Neural cell (in vitro differentiated cells): ENCODE measurements at regions not wholly inside any gene's neighbourhood (a gene's known extent, or its start where the extent isn't known, plus 50 kb on each side); places are given as distances from the start of the nearest gene placed in this dataset.

Experiments
- H2AFZ ChIP-seq: fragments of 200-600, 300-800 bp; sonication (generic), shearing (Covaris generic); 2 replicates; pipeline ENCODE4 v1.6.0; 2014; ENCODE audit warnings: low read depth, mild to moderate bottlenecking, antibody characterized with exemption, low read length, moderate library complexity
- H3F3A ChIP-seq: fragments of 200-600 bp; shearing (Covaris generic); 2 replicates; pipeline ENCODE4 v1.6.1; 2016; ENCODE audit warnings: mild to moderate bottlenecking, moderate library complexity, mixed read lengths, antibody characterized with exemption, low read length; ENCODE audit not compliant: insufficient read depth, poor library complexity, severe bottlenecking
- H3K27ac ChIP-seq: fragments of 200-600, 300-800 bp; sonication (generic), shearing (Covaris generic); 2 replicates; pipeline ENCODE4 v1.5.1; 2014; ENCODE audit warnings: mild to moderate bottlenecking, low read length, moderate library complexity
- H3K27me3 ChIP-seq: fragments of 300-800, 200-600 bp; sonication (generic), shearing (Covaris generic); 2 replicates; pipeline ENCODE4 v1.6.0; 2014; ENCODE audit warnings: mild to moderate bottlenecking, low read depth, low read length, moderate library complexity; ENCODE audit not compliant: insufficient read depth
- H3K36me3 ChIP-seq: fragments of 300-800, 200-600 bp; sonication (generic), shearing (Covaris generic); 2 replicates; pipeline ENCODE4 v1.5.1; 2014; ENCODE audit warnings: mild to moderate bottlenecking, antibody characterized with exemption, low read length, moderate library complexity; ENCODE audit not compliant: insufficient read depth
- H3K4me2 ChIP-seq: fragments of 300-800, 200-600 bp; sonication (generic), shearing (Covaris generic); 2 replicates; pipeline ENCODE4 v1.6.0; 2014; ENCODE audit warnings: mild to moderate bottlenecking, low read length
- H3K4me3 ChIP-seq: fragments of 300-800, 200-600 bp; sonication (generic), shearing (Covaris generic); 2 replicates; pipeline ENCODE4 v1.5.1; 2014; ENCODE audit warnings: mild to moderate bottlenecking, low read length, moderate library complexity
- H3K79me2 ChIP-seq: fragments of 200-600 bp; shearing (Covaris generic); replicated peaks from 2 replicates; pipeline ENCODE4 v1.6.0; 2014; ENCODE audit warnings: mild to moderate bottlenecking, low read length, moderate library complexity; ENCODE audit not compliant: insufficient read depth
- H3K9ac ChIP-seq: fragments of 300-800, 200-600 bp; sonication (generic), shearing (Covaris generic); 2 replicates; pipeline ENCODE4 v1.6.1; 2016; ENCODE audit warnings: mild to moderate bottlenecking, low read length, mixed read lengths
- H3K9me2 ChIP-seq: fragments of 200-600 bp; shearing (Covaris generic); 2 replicates; pipeline ENCODE4 v1.6.1; 2016; ENCODE audit warnings: mild to moderate bottlenecking, low read length, mixed read lengths; ENCODE audit not compliant: insufficient read depth
- H3K9me3 ChIP-seq: fragments of 200-600, 300-800 bp; sonication (generic), shearing (Covaris generic); 2 replicates; pipeline ENCODE4 v1.6.1; 2016; ENCODE audit warnings: mild to moderate bottlenecking, mixed run types, low read length, moderate library complexity, mixed read lengths
- H4K20me1 ChIP-seq: fragments of 200-600 bp; shearing (Covaris generic); 2 replicates; pipeline ENCODE4 v1.6.1; 2016; ENCODE audit warnings: mild to moderate bottlenecking, mixed run types; ENCODE audit not compliant: insufficient read depth
- EP300 ChIP-seq: fragments of 450-650 bp; conservative IDR thresholded peaks from 2 replicates; pipeline ENCODE4 v1.6.1; 2014; ENCODE audit warnings: antibody characterized with exemption, mild to moderate bottlenecking, moderate library complexity; ENCODE audit not compliant: poor library complexity, severe bottlenecking
- EZH2 ChIP-seq: fragments of 200-600, 300-800 bp; shearing (Covaris generic), sonication (generic); IDR thresholded peaks from 2 replicates; pipeline ENCODE4 v1.6.1; 2014; ENCODE audit warnings: antibody characterized with exemption, low read length, borderline replicate concordance, mild to moderate bottlenecking; ENCODE audit not compliant: insufficient read depth, poor library complexity, severe bottlenecking
- MXI1 ChIP-seq: fragments of 450-650 bp; conservative IDR thresholded peaks from 2 replicates; pipeline ENCODE4 v1.6.1; 2014; ENCODE audit warnings: antibody characterized with exemption, mild to moderate bottlenecking; ENCODE audit not compliant: poor library complexity, severe bottlenecking
- POLR2AphosphoS5 ChIP-seq: IDR thresholded peaks from 2 replicates; pipeline ENCODE4 v1.6.1; 2012
- RAD21 ChIP-seq: fragments of 450-650 bp; conservative IDR thresholded peaks from 2 replicates; pipeline ENCODE4 v1.6.1; 2014; ENCODE audit warnings: antibody characterized with exemption, mild to moderate bottlenecking, moderate library complexity
- SMC3 ChIP-seq: fragments of 450-650 bp; conservative IDR thresholded peaks from 2 replicates; pipeline ENCODE4 v1.6.1; 2014; ENCODE audit warnings: antibody characterized with exemption, mild to moderate bottlenecking, moderate library complexity; ENCODE audit not compliant: poor library complexity
- TAF1 ChIP-seq: IDR thresholded peaks from 2 replicates; pipeline ENCODE4 v1.6.1; 2012; ENCODE audit warnings: low read depth
- TF ChIP-seq, protein P1 (sequence below): IDR thresholded peaks from 2 replicates; pipeline ENCODE4 v1.6.1; 2012; ENCODE audit warnings: borderline replicate concordance
- TF ChIP-seq, protein P2 (sequence below): fragments of 450-650 bp; IDR thresholded peaks from 2 replicates; pipeline ENCODE4 v1.5.1; 2014; ENCODE audit warnings: antibody characterized with exemption, mild to moderate bottlenecking, moderate library complexity; ENCODE audit not compliant: poor library complexity, severe bottlenecking

DNA sequence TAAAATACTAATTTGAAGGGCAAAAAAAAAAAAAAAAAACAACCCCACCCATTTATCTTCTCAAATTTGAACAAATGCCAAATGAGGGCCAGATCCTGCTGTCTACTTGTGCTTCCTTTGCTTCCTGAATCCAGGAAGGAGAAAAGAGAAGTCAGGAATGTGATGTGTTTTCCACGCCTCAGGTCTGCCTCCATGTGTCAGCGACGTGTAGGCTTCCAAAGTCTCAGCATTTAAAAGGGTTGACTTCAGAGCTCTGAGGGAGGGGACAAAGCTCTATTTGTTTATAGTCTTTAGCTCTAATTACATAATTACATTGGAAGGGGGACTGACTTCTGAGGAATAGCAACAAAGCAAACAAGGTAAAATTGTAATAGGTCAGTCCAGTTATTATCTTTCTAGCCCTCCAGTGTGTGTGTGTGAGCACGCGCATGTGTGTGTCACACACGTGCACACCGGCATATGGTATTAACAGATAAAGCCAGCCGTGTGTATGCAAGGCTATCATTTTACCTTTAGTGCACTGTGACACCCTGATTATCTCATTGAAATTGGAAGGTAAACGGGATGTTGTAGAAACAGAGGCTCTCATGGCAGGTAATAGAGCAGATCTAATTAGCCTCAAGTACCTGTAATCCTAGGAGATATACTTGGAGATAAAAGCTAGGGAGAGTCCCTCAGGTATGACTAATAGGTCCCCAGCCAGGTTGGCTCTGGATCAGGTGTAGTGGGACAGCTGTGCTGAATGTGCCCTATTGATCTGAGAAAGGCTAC, 911.4 kb upstream of the ZEB2 start:
- H3K27me3 ChIP-seq, result no peaks in the 10 kb centered on the region
- H3K79me2 ChIP-seq, result no peaks in the 10 kb centered on the region
- H3K9me3 ChIP-seq, result no peaks in the 10 kb centered on the region
- peaks cover under 1% of the 10 kb centered on the region for H3K9me2 ChIP-seq
- no peaks in the 10 kb centered on the region for H3F3A ChIP-seq
- TF ChIP-seq EP300 (no peak), MXI1 (no peak), RAD21 (no peak), POLR2AphosphoS5 (no peak), TAF1 (no peak), SMC3 (no peak), EZH2 (no peak)
- TF ChIP-seq, protein P1, sequence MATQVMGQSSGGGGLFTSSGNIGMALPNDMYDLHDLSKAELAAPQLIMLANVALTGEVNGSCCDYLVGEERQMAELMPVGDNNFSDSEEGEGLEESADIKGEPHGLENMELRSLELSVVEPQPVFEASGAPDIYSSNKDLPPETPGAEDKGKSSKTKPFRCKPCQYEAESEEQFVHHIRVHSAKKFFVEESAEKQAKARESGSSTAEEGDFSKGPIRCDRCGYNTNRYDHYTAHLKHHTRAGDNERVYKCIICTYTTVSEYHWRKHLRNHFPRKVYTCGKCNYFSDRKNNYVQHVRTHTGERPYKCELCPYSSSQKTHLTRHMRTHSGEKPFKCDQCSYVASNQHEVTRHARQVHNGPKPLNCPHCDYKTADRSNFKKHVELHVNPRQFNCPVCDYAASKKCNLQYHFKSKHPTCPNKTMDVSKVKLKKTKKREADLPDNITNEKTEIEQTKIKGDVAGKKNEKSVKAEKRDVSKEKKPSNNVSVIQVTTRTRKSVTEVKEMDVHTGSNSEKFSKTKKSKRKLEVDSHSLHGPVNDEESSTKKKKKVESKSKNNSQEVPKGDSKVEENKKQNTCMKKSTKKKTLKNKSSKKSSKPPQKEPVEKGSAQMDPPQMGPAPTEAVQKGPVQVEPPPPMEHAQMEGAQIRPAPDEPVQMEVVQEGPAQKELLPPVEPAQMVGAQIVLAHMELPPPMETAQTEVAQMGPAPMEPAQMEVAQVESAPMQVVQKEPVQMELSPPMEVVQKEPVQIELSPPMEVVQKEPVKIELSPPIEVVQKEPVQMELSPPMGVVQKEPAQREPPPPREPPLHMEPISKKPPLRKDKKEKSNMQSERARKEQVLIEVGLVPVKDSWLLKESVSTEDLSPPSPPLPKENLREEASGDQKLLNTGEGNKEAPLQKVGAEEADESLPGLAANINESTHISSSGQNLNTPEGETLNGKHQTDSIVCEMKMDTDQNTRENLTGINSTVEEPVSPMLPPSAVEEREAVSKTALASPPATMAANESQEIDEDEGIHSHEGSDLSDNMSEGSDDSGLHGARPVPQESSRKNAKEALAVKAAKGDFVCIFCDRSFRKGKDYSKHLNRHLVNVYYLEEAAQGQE, result no peak
- TF ChIP-seq, protein P2, sequence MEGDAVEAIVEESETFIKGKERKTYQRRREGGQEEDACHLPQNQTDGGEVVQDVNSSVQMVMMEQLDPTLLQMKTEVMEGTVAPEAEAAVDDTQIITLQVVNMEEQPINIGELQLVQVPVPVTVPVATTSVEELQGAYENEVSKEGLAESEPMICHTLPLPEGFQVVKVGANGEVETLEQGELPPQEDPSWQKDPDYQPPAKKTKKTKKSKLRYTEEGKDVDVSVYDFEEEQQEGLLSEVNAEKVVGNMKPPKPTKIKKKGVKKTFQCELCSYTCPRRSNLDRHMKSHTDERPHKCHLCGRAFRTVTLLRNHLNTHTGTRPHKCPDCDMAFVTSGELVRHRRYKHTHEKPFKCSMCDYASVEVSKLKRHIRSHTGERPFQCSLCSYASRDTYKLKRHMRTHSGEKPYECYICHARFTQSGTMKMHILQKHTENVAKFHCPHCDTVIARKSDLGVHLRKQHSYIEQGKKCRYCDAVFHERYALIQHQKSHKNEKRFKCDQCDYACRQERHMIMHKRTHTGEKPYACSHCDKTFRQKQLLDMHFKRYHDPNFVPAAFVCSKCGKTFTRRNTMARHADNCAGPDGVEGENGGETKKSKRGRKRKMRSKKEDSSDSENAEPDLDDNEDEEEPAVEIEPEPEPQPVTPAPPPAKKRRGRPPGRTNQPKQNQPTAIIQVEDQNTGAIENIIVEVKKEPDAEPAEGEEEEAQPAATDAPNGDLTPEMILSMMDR, result no peak
- no peak overlapping the region for H3K4me2 ChIP-seq
- no peaks in the 10 kb centered on the region for H4K20me1 ChIP-seq
- H3K27ac ChIP-seq, result no peak overlapping the region
- no peak overlapping the region for H2AFZ ChIP-seq
- H3K36me3 ChIP-seq, result no peaks in the 10 kb centered on the region
- H3K9ac ChIP-seq, result no peak overlapping the region
- H3K4me3 ChIP-seq, result no peak overlapping the region

DNA sequence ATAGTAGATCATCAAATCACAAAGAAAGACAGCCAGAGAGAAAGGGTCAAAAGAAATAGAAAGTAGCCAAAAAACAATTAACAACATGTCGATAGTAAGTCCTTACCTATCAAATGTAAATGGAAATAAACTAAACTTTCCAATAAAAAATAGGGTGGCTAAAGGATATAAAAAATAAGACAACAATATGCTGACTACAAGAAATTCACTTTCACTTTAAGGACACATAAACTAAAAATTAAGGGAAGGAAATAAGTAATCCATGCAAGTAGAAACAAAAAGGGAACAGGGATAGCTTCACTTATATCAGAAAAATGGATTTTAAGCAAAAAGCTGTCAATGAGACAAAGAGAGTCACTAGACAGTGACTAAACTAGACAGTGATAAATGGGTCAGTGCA, 903.9 kb upstream of the ZEB2 start:
- Histone ChIP-seq H3K27me3 (no peaks in the 10 kb centered on the region), H3K27ac (no peak overlapping the region), H3K79me2 (no peaks in the 10 kb centered on the region), H3F3A (no peaks in the 10 kb centered on the region), H3K4me2 (no peak overlapping the region), H3K9me3 (peaks cover 7% of the 10 kb centered on the region), H2AFZ (no peak overlapping the region), H3K9me2 (no peaks in the 10 kb centered on the region), H3K4me3 (no peak overlapping the region), H4K20me1 (no peaks in the 10 kb centered on the region), H3K9ac (no peak overlapping the region), H3K36me3 (no peaks in the 10 kb centered on the region)
- TF ChIP-seq EZH2 (no peak), POLR2AphosphoS5 (no peak), SMC3 (no peak), TAF1 (no peak), EP300 (no peak), RAD21 (no peak), MXI1 (no peak)
- TF ChIP-seq, protein P2, result no peak
- TF ChIP-seq, protein P1, result no peak
